GM18951 (cell line): ENCODE measurements at regions not wholly inside any gene's neighbourhood (a gene's known extent, or its start where the extent isn't known, plus 50 kb on each side); places are given as distances from the start of the nearest gene placed in this dataset.

Source experiments
- POLR2A ChIP-seq: IDR thresholded peaks from 4 replicates; pipeline ENCODE4 v1.6.1; 2011; ENCODE audit warnings: mild to moderate bottlenecking; ENCODE audit not compliant: insufficient read length, insufficient read depth; ENCODE audit errors: extremely low read depth
- in situ Hi-C: fragments of 300-500 bp; cut with MboI; formaldehyde crosslinking; loops from one replicate; pipeline ENCODE4 v1.12.0; 2022; ENCODE audit warnings: low sequenced_read_pairs, mixed read lengths, inconsistent platforms; ENCODE audit not compliant: unreplicated experiment

GRCh38 chr20:22232923-22233322 lies 351.4 kb downstream of the FOXA2 start:
- in situ Hi-C loops = no loop called here
- TF ChIP-seq POLR2A = no peak

GRCh38 chr20:22232473-22232872 lies 351.9 kb downstream of the FOXA2 start:
- in situ Hi-C loops = no loop called here
- TF ChIP-seq POLR2A = no peak

GRCh38 chr20:22226849-22227700 lies 357.3 kb downstream of the FOXA2 start:
- no peak for TF ChIP-seq POLR2A

GRCh38 chr20:22223236-22223635 lies 361.1 kb downstream of the FOXA2 start:
- TF ChIP-seq POLR2A = no peak
- in situ Hi-C loops = no loop called here

More at GRCh38 chr20:22226849-22227700, 357.3 kb downstream of the FOXA2 start:
- in situ Hi-C loops = no loop called here

GRCh38 chr20:22217712-22218352 lies 366.5 kb downstream of the FOXA2 start:
- TF ChIP-seq POLR2A = no peak
- in situ Hi-C loops = no loop called here

GRCh38 chr20:22216984-22217383 lies 367.4 kb downstream of the FOXA2 start:
- in situ Hi-C loops = no loop called here
- no peak for TF ChIP-seq POLR2A

GRCh38 chr20:22214296-22214695 lies 370.1 kb downstream of the FOXA2 start:
- no peak for TF ChIP-seq POLR2A
- in situ Hi-C loops = no loop called here

- in situ Hi-C loops = no loop called here
- TF ChIP-seq POLR2A = no peak
Observed at GRCh38 chr20:22213271-22213670, 371.1 kb downstream of the FOXA2 start.

GRCh38 chr20:22207280-22207679 lies 377.1 kb downstream of the FOXA2 start:
- in situ Hi-C loops = no loop called here
- TF ChIP-seq POLR2A = no peak

GRCh38 chr20:22204801-22205200 lies 379.6 kb downstream of the FOXA2 start:
- in situ Hi-C loops = no loop called here

GRCh38 chr20:22182148-22182547 lies 402.2 kb downstream of the FOXA2 start:
- in situ Hi-C loops = no loop called here

More at GRCh38 chr20:22204801-22205200, 379.6 kb downstream of the FOXA2 start:
- no peak for TF ChIP-seq POLR2A

GRCh38 chr20:22180244-22180643 lies 404.1 kb downstream of the FOXA2 start:
- in situ Hi-C loops = no loop called here
- no peak for TF ChIP-seq POLR2A

More at GRCh38 chr20:22182148-22182547, 402.2 kb downstream of the FOXA2 start:
- TF ChIP-seq POLR2A = no peak

- in situ Hi-C loops = no loop called here
- TF ChIP-seq POLR2A = no peak
Observed at GRCh38 chr20:22160101-22160652, 424.2 kb downstream of the FOXA2 start.

- no peak for TF ChIP-seq POLR2A
- in situ Hi-C loops = no loop called here
Observed at GRCh38 chr20:22159276-22159675, 425.1 kb downstream of the FOXA2 start.

- TF ChIP-seq POLR2A = no peak
- in situ Hi-C loops = no loop called here
Observed at GRCh38 chr20:22127587-22127986, 422.1 kb downstream of the PAX1 start.
